ENCODE measurements at regions not wholly inside any gene's neighbourhood (a gene's known extent, or its start where the extent isn't known, plus 50 kb on each side); places are given as distances from the start of the nearest gene placed in this dataset.

DNA sequence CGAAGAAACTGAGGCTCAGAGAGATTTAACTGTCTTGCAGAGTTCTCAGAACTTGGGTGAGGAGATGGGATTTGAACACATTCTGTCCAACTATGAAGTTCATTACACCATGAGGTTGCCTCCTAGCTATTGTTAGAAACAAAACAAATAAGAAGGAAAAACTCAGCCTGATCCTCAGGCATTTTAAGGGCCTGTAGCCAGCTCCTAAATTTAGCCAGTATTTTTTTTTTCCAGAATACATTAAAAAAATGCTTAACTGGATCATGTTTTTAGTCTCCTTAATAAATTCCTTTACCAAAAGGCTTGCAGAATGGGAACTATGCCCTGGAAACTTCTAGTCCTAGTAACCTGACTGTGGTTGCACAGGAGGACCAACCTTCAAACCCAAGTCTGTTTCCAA lies 212.0 kb downstream of the CSNK2A3 start:
- H3K4me3 ChIP-seq (ENCODE audit: low read length): no peak overlapping the region
- DNase-seq (no peak), ATAC-seq (ENCODE audit: poor library complexity) (no peak)
- intact Hi-C loops (cut with DNase I, micrococcal nuclease): no loop called here
- H3K27me3 ChIP-seq (ENCODE audit: control insufficient read depth in 1 of 2, insufficient read depth in 2 of 2, low read length in 2 of 2): no peaks in the 10 kb centered on the region
- H3K4me1 Mint-ChIP-seq (ENCODE audit: low read depth): peaks cover 37% of the 10 kb centered on the region
- ChIA-PET CTCF (interaction anchor here (1.5 to 1.6 kb wide), 2 partner anchors 8 kb away, joined by 5 read pairs; no protein-coding TSS in a partner anchor), POLR2A (interaction anchor here (0.6 to 4.9 kb wide), 2 partner anchors 8 to 1943 kb away, joined by 3 to 38 read pairs; no protein-coding TSS in a partner anchor)
- no peak overlapping the region for H3K27ac ChIP-seq (ENCODE audit: low read depth in 1 of 2, low read length in 2 of 2)
- no peaks in the 10 kb centered on the region for H3K36me3 Mint-ChIP-seq (ENCODE audit: low read depth)
- H3K36me3 ChIP-seq (ENCODE audit: insufficient read depth, low read length): no peaks in the 10 kb centered on the region
- no peaks in the 10 kb centered on the region for H3K9me3 ChIP-seq (ENCODE audit: control insufficient read depth in 1 of 2, insufficient read depth in 1 of 2, low read length in 2 of 2)
- no peak overlapping the region for H3K4me3 Mint-ChIP-seq
- TF ChIP-seq, protein P1, sequence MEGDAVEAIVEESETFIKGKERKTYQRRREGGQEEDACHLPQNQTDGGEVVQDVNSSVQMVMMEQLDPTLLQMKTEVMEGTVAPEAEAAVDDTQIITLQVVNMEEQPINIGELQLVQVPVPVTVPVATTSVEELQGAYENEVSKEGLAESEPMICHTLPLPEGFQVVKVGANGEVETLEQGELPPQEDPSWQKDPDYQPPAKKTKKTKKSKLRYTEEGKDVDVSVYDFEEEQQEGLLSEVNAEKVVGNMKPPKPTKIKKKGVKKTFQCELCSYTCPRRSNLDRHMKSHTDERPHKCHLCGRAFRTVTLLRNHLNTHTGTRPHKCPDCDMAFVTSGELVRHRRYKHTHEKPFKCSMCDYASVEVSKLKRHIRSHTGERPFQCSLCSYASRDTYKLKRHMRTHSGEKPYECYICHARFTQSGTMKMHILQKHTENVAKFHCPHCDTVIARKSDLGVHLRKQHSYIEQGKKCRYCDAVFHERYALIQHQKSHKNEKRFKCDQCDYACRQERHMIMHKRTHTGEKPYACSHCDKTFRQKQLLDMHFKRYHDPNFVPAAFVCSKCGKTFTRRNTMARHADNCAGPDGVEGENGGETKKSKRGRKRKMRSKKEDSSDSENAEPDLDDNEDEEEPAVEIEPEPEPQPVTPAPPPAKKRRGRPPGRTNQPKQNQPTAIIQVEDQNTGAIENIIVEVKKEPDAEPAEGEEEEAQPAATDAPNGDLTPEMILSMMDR (IDR thresholded peaks at IDR 0.05): no peak
- H3K27me3 Mint-ChIP-seq: no peaks in the 10 kb centered on the region
- H3K9me3 Mint-ChIP-seq: no peaks in the 10 kb centered on the region
- peaks cover 5% of the 10 kb centered on the region for H3K4me1 ChIP-seq (ENCODE audit: insufficient read depth, low read length)
- H3K27ac Mint-ChIP-seq: peak overlapping the region; percentile 29

DNA sequence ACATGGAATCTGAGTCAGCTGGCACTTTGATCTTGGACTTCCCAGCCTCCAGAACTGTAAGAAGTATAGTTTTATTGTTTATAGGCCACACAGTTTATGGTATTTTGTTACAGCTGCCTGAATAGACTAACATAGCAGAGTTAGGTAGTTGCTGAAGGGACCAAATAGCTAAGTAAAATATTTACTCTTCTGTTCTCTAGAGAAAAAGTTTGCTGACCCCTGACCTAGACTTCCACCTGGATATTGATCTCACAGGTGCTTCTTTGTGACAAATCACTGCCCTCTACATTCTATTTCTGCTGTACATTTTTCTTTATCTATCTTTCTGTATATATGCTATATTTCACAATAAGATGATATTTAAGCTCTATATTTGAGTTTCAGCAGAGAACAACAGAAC lies 212.5 kb downstream of the CSNK2A3 start:
- ChIA-PET POLR2A (interaction anchor here (0.6 to 4.9 kb wide), 2 partner anchors 9 to 1942 kb away, joined by 3 to 38 read pairs; no protein-coding TSS in a partner anchor), CTCF (interaction anchor here (1.3 to 2.7 kb wide), 4 partner anchors 8 to 112 kb away, joined by 3 to 14 read pairs (median 5); no protein-coding TSS in a partner anchor)
- Histone ChIP-seq H3K27me3 (ENCODE audit: control insufficient read depth in 1 of 2, insufficient read depth in 2 of 2, low read length in 2 of 2) (no peaks in the 10 kb centered on the region), H3K4me1 (ENCODE audit: insufficient read depth, low read length) (peaks cover 5% of the 10 kb centered on the region), H3K9me3 (ENCODE audit: control insufficient read depth in 1 of 2, insufficient read depth in 1 of 2, low read length in 2 of 2) (no peaks in the 10 kb centered on the region), H3K36me3 (ENCODE audit: insufficient read depth, low read length) (no peaks in the 10 kb centered on the region), H3K27ac (ENCODE audit: low read depth in 1 of 2, low read length in 2 of 2) (no peak overlapping the region), H3K4me3 (ENCODE audit: low read length) (no peak overlapping the region)
- Mint-ChIP-seq H3K36me3 (ENCODE audit: low read depth) (no peaks in the 10 kb centered on the region), H3K27ac (peak overlapping the region; percentile 29), H3K4me1 (ENCODE audit: low read depth) (peaks cover 38% of the 10 kb centered on the region), H3K9me3 (no peaks in the 10 kb centered on the region), H3K4me3 (no peak overlapping the region), H3K27me3 (no peaks in the 10 kb centered on the region)
- intact Hi-C loops (cut with DNase I, micrococcal nuclease): no loop called here
- TF ChIP-seq, protein P1 (IDR thresholded peaks at IDR 0.05): no peak
- DNase-seq: no peak
- ATAC-seq (ENCODE audit: poor library complexity): no peak

DNA sequence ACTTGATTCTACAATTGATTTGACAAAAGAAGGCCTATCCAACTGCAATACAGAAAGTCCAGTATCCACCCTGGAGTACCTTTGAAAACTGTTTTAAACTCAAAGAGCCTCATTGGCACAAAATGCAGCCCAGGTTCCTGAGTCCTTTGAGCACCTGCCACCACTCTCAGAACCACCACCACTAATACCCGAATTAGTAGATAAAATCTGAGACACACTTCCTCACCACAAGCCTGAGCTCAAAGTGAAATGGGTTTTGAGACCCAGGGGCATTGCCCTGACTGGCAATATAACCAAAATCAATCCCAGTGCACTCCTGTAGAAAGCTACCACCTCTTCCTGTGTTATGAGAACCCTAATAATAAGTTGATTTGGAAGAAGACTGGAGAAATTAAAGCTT lies 215.7 kb downstream of the CSNK2A3 start:
- H3K9me3 Mint-ChIP-seq: no peaks in the 10 kb centered on the region
- Histone ChIP-seq H3K4me3 (ENCODE audit: low read length) (no peak overlapping the region), H3K9me3 (ENCODE audit: control insufficient read depth in 1 of 2, insufficient read depth in 1 of 2, low read length in 2 of 2) (no peaks in the 10 kb centered on the region), H3K36me3 (ENCODE audit: insufficient read depth, low read length) (no peaks in the 10 kb centered on the region), H3K27me3 (ENCODE audit: control insufficient read depth in 1 of 2, insufficient read depth in 2 of 2, low read length in 2 of 2) (no peaks in the 10 kb centered on the region), H3K27ac (ENCODE audit: low read depth in 1 of 2, low read length in 2 of 2) (no peak overlapping the region), H3K4me1 (ENCODE audit: insufficient read depth, low read length) (peaks cover 5% of the 10 kb centered on the region)
- ChIA-PET POLR2A (interaction anchor here (1.8 to 4.9 kb wide), 2 partner anchors 9 to 12 kb away, joined by 9 to 38 read pairs; no protein-coding TSS in a partner anchor), CTCF (interaction anchor here (2.1 kb wide), 1 partner anchor 109 kb away, joined by 4 read pairs; no protein-coding TSS in a partner anchor)
- intact Hi-C loops (cut with DNase I, micrococcal nuclease): loop anchor here in 1 of 2 experiments (2.0 kb wide), 1 partner anchor 19 kb away; no protein-coding TSS in a partner anchor
- TF ChIP-seq, protein P1 (IDR thresholded peaks at IDR 0.05): no peak
- peak in 4 of 14 experiments; percentile 36 to 59 (median 44) for DNase-seq
- H3K27me3 Mint-ChIP-seq: no peaks in the 10 kb centered on the region
- peaks cover 38% of the 10 kb centered on the region for H3K4me1 Mint-ChIP-seq (ENCODE audit: low read depth)
- no peak overlapping the region for H3K4me3 Mint-ChIP-seq
- peak; percentile 74 for ATAC-seq (ENCODE audit: poor library complexity)
- no peaks in the 10 kb centered on the region for H3K36me3 Mint-ChIP-seq (ENCODE audit: low read depth)
- H3K27ac Mint-ChIP-seq: peak overlapping the region; percentile 71
